LNCaP clone FGC (cell line): ENCODE measurements at regions not wholly inside any gene's neighbourhood (a gene's known extent, or its start where the extent isn't known, plus 50 kb on each side); places are given as distances from the start of the nearest gene placed in this dataset.

Experiments used
- DNase-seq: peaks from one replicate; pipeline ENCODE4 v3.0.0-alpha.2; 2011; ENCODE audit warnings: low read depth
- H3K4me3 ChIP-seq: 2 replicates; pipeline ENCODE4 v1.5.1; 2011; ENCODE audit warnings: mild to moderate bottlenecking, low read depth, low read length, control low read depth
- CTCF ChIP-seq: IDR thresholded peaks from 2 replicates; pipeline ENCODE4 v1.5.1; 2012; ENCODE audit warnings: mild to moderate bottlenecking; ENCODE audit not compliant: control insufficient read depth, insufficient read depth; ENCODE audit errors: extremely low read depth

GRCh38 chr12:41983856-41984255, 160.8 kb downstream of the GXYLT1 start:
- H3K4me3 ChIP-seq = no peak overlapping the region
- no peak for TF ChIP-seq CTCF
- DNase-seq = no peak

- DNase-seq = no peak
- H3K4me3 ChIP-seq = no peak overlapping the region
- TF ChIP-seq CTCF = no peak
Measured at GRCh38 chr12:41983394-41983793, 161.3 kb downstream of the GXYLT1 start.

- no peak for TF ChIP-seq CTCF
- no peak for DNase-seq
- H3K4me3 ChIP-seq = no peak overlapping the region
Measured at GRCh38 chr12:41981758-41982157, 162.9 kb downstream of the GXYLT1 start.

GRCh38 chr12:41981013-41981412, 163.7 kb downstream of the GXYLT1 start:
- TF ChIP-seq CTCF = no peak
- no peak overlapping the region for H3K4me3 ChIP-seq
- no peak for DNase-seq

- no peak for TF ChIP-seq CTCF
Measured at GRCh38 chr12:41980390-41980789, 164.3 kb downstream of the GXYLT1 start.

GRCh38 chr12:41979574-41979973, 165.1 kb downstream of the GXYLT1 start:
- H3K4me3 ChIP-seq = no peak overlapping the region

More at GRCh38 chr12:41980390-41980789, 164.3 kb downstream of the GXYLT1 start:
- DNase-seq = no peak
- no peak overlapping the region for H3K4me3 ChIP-seq

More at GRCh38 chr12:41979574-41979973, 165.1 kb downstream of the GXYLT1 start:
- DNase-seq = no peak
- no peak for TF ChIP-seq CTCF
